Epidermal melanocyte (primary cell): ENCODE measurements at regions not wholly inside any gene's neighbourhood (a gene's known extent, or its start where the extent isn't known, plus 50 kb on each side); places are given as distances from the start of the nearest gene placed in this dataset.
"Not testable (repeated sequence)": the region's sequence is repeated elsewhere in the genome, so short reads cannot be mapped to it uniquely, and the experiment has no call there.

Experiments used
- DNase-seq: peaks from one replicate; pipeline ENCODE4 v3.0.0; 2011; ENCODE audit warnings: low spot score; ENCODE audit not compliant: insufficient read length

DNA sequence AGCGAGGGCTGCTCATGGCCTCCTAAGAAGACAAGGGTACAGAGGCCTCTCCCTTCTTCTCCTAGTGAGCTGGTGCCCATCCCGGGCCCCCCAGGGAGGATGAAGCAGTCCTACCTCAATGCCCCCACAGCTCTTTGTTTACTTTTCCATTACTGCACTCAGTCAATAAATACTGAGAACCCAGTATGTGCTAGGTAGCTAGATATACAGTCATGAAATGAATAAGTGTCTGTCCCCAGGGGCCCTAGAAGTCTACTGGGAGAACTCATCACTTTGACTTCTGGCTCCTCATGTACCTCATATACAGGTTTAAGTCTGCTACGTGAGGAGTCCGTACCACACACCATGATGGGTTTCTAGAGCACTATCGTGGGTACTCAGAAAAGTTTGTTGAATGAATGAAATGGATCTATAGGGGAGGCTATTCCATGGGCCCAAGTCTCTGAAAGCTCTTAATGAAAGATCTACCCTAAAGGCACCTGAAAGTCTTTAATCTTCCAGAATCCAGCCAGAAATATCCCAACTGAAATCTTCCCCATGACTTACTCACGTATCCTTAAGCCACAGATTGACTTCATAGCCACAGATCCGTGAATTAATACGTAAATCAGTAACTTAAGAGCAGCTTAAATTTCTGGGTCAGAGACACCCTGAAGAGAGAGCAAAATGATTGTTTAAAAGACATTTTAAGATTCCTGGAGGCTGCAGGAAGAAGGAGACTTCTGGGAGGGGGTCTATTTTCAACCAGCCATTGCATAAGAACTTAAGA, 51.6 kb upstream of the POMP start:
- DNase-seq: no peak

- no peak for DNase-seq
Measured at GRCh38 chr13:28606466-28606865, 52.5 kb upstream of the POMP start.

GRCh38 chr13:28605147-28605546, 53.8 kb upstream of the POMP start:
- not testable (repeated sequence) for DNase-seq

GRCh38 chr13:28603043-28603664, 55.8 kb upstream of the POMP start:
- no peak for DNase-seq

DNA sequence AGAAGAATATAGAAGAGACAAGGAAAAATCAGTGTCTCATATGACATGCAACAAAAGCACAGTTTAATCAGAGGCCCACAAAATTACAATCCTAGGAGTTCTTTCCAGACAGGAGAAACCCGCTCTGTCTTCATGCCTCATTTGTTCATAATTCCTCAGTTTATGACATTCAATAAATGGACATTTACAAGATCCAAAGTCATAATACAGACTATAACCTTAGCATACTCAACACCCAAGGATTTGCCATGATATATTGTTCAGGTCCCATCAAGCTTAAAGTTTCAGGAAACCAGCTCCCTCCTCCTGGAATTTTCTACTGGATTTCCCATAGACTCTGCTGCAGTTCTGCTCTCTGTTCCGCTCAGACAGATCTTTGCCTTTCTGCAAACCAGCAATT, 56.4 kb upstream of the POMP start:
- no peak for DNase-seq

GRCh38 chr13:28601581-28601980, 57.3 kb upstream of the POMP start:
- no peak for DNase-seq

DNA sequence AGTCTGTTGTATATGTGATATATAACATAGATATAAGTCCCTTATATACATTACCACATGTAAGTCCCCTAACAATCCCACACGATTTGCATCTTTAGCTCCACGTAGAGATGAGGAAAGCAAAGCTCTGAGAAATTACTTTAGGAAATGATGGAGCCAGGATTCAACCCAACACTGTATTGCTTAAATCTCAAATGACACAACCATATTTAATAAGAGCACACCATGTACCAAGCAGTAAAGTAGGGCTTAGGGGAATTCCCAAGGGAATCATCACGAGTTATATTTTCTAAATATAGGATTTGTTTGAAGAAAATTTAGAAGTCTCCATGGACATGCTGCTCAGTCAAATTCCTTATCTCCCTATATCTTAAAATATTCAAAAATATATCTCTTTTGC, 61.3 kb upstream of the POMP start:
- DNase-seq: no peak

DNA sequence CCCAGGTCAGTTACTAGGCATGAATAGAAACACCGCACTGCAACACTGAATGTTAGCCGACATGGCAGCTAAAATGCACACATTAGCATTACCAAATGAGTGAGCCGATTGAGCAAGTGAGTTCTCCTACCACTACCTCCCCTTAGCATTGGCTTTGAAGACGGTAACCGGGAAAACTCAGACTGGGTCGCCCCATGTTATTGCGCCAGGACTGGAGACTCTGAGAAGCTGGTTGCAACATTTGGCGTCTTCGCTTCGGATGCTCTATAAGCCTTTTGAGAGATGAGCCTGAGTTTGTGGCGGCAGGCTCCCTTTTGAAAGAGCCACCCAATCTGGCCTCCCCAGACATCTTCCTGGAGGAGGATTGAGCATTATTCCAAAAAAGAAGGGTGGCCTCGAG, 68.5 kb upstream of the POMP start:
- DNase-seq: no peak

DNA sequence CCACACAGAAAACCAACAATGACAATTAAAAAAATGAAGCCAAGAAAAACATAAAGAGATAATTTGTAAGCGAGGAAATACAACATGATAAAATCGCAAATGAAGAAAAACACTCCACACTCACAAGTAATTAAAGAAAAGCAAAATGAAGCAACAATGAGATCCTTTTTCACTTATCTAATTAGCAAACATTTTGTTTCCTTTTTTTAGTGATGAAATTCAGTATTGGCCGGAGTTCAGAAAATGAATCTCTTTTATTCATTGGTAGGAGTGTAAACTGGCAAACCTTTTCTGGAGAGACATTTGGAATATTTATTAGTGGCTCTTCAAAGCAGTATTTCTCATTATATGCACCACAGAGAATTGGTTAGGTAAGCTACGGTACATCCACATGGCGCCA, 70.6 kb upstream of the POMP start:
- no peak for DNase-seq

- no peak for DNase-seq
Measured at GRCh38 chr13:28587174-28587540, 71.8 kb upstream of the POMP start.

- no peak for DNase-seq
Measured at GRCh38 chr13:28586439-28587173, 72.3 kb upstream of the POMP start.

- DNase-seq: no peak
Measured at GRCh38 chr13:28585561-28585960, 73.4 kb upstream of the POMP start.

GRCh38 chr13:28584873-28585381, 74.0 kb upstream of the POMP start:
- DNase-seq: peak; percentile 44

- DNase-seq: no peak
Measured at GRCh38 chr13:28583651-28584091, 75.3 kb upstream of the POMP start.

DNA sequence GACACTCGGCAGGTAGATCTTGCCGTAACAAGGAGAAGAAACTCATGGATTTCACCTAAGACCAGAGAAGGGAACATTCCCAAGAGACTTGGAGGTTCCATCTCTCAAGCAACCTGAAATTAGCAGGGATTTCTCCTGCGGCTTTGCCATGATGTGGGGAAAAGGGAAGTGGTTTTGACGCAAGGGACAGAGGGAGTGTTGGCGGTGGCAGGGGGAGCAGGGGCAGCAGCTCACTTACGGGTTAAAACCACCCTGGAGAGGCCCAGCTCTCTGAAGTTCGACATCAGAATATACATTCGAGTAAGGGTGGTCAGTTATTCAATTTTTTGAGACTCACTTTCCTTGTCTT, 76.1 kb upstream of the POMP start:
- DNase-seq: no peak

DNA sequence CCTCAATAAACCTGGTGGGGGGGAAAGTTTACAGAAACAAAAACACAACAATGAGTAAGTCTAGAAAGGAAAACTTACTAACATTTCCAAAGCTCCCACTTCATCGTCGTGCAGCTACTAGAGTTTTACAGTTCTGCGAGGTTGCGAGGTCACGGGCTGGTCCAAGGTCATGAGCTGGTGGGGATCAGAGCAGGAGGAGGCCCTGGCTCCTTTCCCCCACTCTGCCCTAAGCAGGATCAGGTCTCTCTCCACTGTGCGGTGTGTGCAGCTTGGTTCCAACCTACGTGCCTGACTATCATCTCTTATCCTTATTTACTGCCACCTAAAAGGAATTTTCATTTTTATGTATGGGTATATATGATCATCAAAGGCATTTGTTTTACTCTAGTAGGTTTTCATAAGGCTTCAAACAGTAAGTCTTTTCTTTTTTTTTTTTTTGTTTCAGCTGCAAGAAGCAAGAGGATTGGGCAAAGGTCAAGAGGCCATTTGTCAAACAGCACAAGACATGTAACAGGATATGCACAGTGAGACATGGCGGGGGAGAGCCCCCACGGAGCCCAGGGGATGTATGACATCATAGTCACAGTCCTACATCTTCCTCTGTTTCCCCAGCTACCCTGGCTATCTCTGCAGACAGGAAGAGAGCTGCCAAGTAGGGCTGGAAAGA, 76.6 kb upstream of the POMP start:
- no peak for DNase-seq

GRCh38 chr13:28581451-28581850, 77.5 kb upstream of the POMP start:
- DNase-seq: no peak

DNA sequence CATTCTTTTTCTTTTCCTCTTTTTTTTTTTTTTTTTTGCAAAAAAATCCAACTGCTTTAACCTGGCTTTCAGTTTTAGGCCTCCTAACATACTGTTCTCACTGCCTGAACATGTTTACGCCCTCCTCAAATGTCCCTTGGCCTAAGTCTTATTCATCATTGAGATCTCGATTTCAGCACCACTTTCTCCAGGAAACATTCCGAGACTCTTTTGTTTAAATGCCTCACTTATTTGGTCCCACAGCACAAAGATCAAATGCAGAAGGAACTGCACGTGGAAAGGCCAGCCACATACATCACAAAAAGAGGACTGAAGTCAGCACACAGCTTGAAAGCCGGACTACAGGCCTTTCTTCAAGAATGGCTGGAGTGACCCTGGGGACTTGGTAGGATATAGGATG, 79.2 kb upstream of the POMP start:
- no peak for DNase-seq

GRCh38 chr13:28579322-28579721, 79.6 kb upstream of the POMP start:
- no peak for DNase-seq

- no peak for DNase-seq
Measured at GRCh38 chr13:28576067-28576466, 81.1 kb upstream of the FLT1 start.

- no peak for DNase-seq
Measured at GRCh38 chr13:28575200-28575599, 80.3 kb upstream of the FLT1 start.

GRCh38 chr13:28574617-28575142, 79.8 kb upstream of the FLT1 start:
- DNase-seq: peak; percentile 36
